GM23338 (cell line): ENCODE measurements at regions not wholly inside any gene's neighbourhood (a gene's known extent, or its start where the extent isn't known, plus 50 kb on each side); places are given as distances from the start of the nearest gene placed in this dataset.
A peak's percentile ranks its signal among the peaks of the same experiment; 100 is the strongest.

Experiments used
- ATAC-seq: fragments of 200-7000 bp; cut with Tn5 transposase; 3 replicates; pipeline ENCODE4 v1.9.1; 2020
- DNase-seq: peaks from one replicate; pipeline ENCODE4 v3.0.0-alpha.2; 2015; ENCODE audit warnings: low spot score
- H2AFZ ChIP-seq: fragments of 200-600 bp; sonication (generic); 2 replicates; pipeline ENCODE4 v1.8.0; 2016; ENCODE audit warnings: antibody characterized with exemption, mild to moderate bottlenecking, moderate library complexity
- H3F3A ChIP-seq: fragments of 200-600 bp; sonication (generic); replicated peaks from 2 replicates; pipeline ENCODE4 v1.8.0; 2017; ENCODE audit warnings: antibody characterized with exemption, mixed run types, low read depth
- H3K27ac ChIP-seq: fragments of 200-600 bp; sonication (generic); 2 replicates; pipeline ENCODE4 v1.6.1; 2016; ENCODE audit warnings: low read depth
- H3K27me3 ChIP-seq: fragments of 200-600 bp; sonication (generic); 2 replicates; pipeline ENCODE4 v1.8.0; 2016; ENCODE audit warnings: mild to moderate bottlenecking, mixed run types, moderate library complexity; ENCODE audit not compliant: insufficient read depth
- H3K36me3 ChIP-seq: fragments of 200-600 bp; sonication (generic); 2 replicates; pipeline ENCODE4 v1.8.0; 2016; ENCODE audit warnings: mild to moderate bottlenecking; ENCODE audit not compliant: insufficient read depth
- H3K4me1 ChIP-seq: fragments of 200-600 bp; sonication (generic); 2 replicates; pipeline ENCODE4 v1.8.0; 2016; ENCODE audit warnings: mild to moderate bottlenecking, moderate library complexity; ENCODE audit not compliant: insufficient read depth
- H3K4me2 ChIP-seq: fragments of 200-600 bp; sonication (generic); 2 replicates; pipeline ENCODE4 v1.7.1; 2017; ENCODE audit warnings: mixed run types
- H3K4me3 ChIP-seq: fragments of 200-600 bp; sonication (generic); 2 replicates; pipeline ENCODE4 v1.6.1; 2016; ENCODE audit warnings: mixed run types
- H3K79me2 ChIP-seq: fragments of 200-600 bp; sonication (generic); replicated peaks from 2 replicates; pipeline ENCODE4 v1.8.0; 2017; ENCODE audit warnings: mild to moderate bottlenecking; ENCODE audit not compliant: insufficient read depth
- H3K9me2 ChIP-seq: fragments of 200-600 bp; sonication (generic); 2 replicates; pipeline ENCODE4 v1.8.0; 2017; ENCODE audit not compliant: insufficient read depth
- H4K20me1 ChIP-seq: fragments of 200-600 bp; sonication (generic); replicated peaks from 2 replicates; pipeline ENCODE4 v1.8.0; 2017; ENCODE audit warnings: mild to moderate bottlenecking; ENCODE audit not compliant: insufficient read depth
- H3K27ac Mint-ChIP-seq: 2 replicates; pipeline ENCODE4 v1.8.0; 2020; ENCODE audit warnings: inconsistent platforms, mild to moderate bottlenecking, moderate library complexity, mixed read lengths
- H3K27me3 Mint-ChIP-seq: 3 replicates; pipeline ENCODE4 v1.8.0; 2022; ENCODE audit warnings: low read depth, mild to moderate bottlenecking, moderate library complexity, mixed read lengths, inconsistent platforms; ENCODE audit not compliant: insufficient read depth, poor library complexity
- H3K36me3 Mint-ChIP-seq: 3 replicates; pipeline ENCODE4 v1.8.0; 2021; ENCODE audit warnings: low read depth, mild to moderate bottlenecking, inconsistent platforms, moderate library complexity, mixed read lengths
- H3K4me1 Mint-ChIP-seq: 3 replicates; pipeline ENCODE4 v1.8.0; 2020; ENCODE audit warnings: mild to moderate bottlenecking, inconsistent platforms, mixed read lengths
- H3K4me3 Mint-ChIP-seq: 3 replicates; pipeline ENCODE4 v1.8.0; 2021; ENCODE audit warnings: moderate library complexity, mild to moderate bottlenecking, inconsistent platforms, mixed read lengths
- H3K9me3 Mint-ChIP-seq: 3 replicates; pipeline ENCODE4 v1.8.0; 2020; ENCODE audit warnings: moderate library complexity, mild to moderate bottlenecking, inconsistent platforms, mixed read lengths
- CREB1 ChIP-seq: fragments of 250-450 bp; sonication (Bioruptor Pico); IDR thresholded peaks from 2 replicates; pipeline ENCODE4 v1.5.0; 2020; ENCODE audit warnings: low read depth, mild to moderate bottlenecking, moderate library complexity
- EZH2 ChIP-seq: fragments of 200-600 bp; sonication (generic); IDR thresholded peaks from one replicate; pipeline ENCODE4 v1.8.0; 2017; ENCODE audit warnings: antibody characterized with exemption, mild to moderate bottlenecking, low read depth; ENCODE audit not compliant: unreplicated experiment
- EZH2phosphoT487 ChIP-seq: fragments of 200-600 bp; sonication (generic); IDR thresholded peaks from one replicate; pipeline ENCODE4 v1.8.1; 2018; ENCODE audit warnings: antibody characterized with exemption; ENCODE audit not compliant: unreplicated experiment
- NANOG ChIP-seq: IDR thresholded peaks from 2 replicates; pipeline ENCODE4 v1.6.1; 2016; ENCODE audit warnings: antibody characterized with exemption, borderline replicate concordance
- POLR2AphosphoS5 ChIP-seq: IDR thresholded peaks from 2 replicates; pipeline ENCODE4 v1.6.1; 2016; ENCODE audit warnings: antibody characterized with exemption, low read depth
- STAT1 ChIP-seq: IDR thresholded peaks from one replicate; pipeline ENCODE4 v1.6.1; 2016; ENCODE audit warnings: antibody characterized with exemption; ENCODE audit not compliant: unreplicated experiment
- TF ChIP-seq, protein P1 (sequence below): IDR thresholded peaks from one replicate; pipeline ENCODE4 v1.6.1; 2018; ENCODE audit warnings: antibody characterized with exemption; ENCODE audit not compliant: unreplicated experiment
- TF ChIP-seq, protein P2 (sequence below): fragments of 250-450 bp; sonication (Bioruptor Pico); IDR thresholded peaks from 2 replicates; pipeline ENCODE4 v1.5.0; 2020; ENCODE audit warnings: mild to moderate bottlenecking, moderate library complexity

DNA sequence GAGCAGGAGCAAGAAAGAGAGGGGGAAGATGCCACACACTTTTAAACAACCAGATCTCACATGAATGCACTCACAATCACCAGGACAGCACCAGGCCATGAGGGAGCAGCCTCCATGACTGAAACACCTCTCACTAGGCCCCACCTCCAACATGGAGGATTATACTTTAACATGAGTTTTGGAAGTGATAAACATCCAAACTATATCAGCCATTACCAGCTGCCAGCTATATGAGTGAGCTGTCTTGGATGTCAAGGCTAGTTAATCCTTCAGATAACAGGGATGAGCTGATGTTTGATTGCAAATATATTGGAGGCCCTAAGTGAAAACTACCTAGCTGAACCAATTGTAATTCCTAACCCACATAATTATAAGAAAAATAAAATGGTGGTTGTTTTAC lies 108.4 kb upstream of the DCBLD2 start:
- TF ChIP-seq, protein P1, sequence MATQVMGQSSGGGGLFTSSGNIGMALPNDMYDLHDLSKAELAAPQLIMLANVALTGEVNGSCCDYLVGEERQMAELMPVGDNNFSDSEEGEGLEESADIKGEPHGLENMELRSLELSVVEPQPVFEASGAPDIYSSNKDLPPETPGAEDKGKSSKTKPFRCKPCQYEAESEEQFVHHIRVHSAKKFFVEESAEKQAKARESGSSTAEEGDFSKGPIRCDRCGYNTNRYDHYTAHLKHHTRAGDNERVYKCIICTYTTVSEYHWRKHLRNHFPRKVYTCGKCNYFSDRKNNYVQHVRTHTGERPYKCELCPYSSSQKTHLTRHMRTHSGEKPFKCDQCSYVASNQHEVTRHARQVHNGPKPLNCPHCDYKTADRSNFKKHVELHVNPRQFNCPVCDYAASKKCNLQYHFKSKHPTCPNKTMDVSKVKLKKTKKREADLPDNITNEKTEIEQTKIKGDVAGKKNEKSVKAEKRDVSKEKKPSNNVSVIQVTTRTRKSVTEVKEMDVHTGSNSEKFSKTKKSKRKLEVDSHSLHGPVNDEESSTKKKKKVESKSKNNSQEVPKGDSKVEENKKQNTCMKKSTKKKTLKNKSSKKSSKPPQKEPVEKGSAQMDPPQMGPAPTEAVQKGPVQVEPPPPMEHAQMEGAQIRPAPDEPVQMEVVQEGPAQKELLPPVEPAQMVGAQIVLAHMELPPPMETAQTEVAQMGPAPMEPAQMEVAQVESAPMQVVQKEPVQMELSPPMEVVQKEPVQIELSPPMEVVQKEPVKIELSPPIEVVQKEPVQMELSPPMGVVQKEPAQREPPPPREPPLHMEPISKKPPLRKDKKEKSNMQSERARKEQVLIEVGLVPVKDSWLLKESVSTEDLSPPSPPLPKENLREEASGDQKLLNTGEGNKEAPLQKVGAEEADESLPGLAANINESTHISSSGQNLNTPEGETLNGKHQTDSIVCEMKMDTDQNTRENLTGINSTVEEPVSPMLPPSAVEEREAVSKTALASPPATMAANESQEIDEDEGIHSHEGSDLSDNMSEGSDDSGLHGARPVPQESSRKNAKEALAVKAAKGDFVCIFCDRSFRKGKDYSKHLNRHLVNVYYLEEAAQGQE, result no peak
- TF ChIP-seq EZH2 (no peak), POLR2AphosphoS5 (no peak), CREB1 (no peak), EZH2phosphoT487 (no peak)
- Mint-ChIP-seq H3K9me3 (no peaks in the 10 kb centered on the region; the same call in 2 of the 3 replicates), H3K4me1 (no peaks in the 10 kb centered on the region), H3K36me3 (no peaks in the 10 kb centered on the region), H3K27ac (no peak overlapping the region), H3K4me3 (no peak overlapping the region), H3K27me3 (no peaks in the 10 kb centered on the region)
- Histone ChIP-seq H3K27ac (no peak overlapping the region), H4K20me1 (no peaks in the 10 kb centered on the region), H3K4me3 (no peak overlapping the region), H3K79me2 (no peaks in the 10 kb centered on the region), H3F3A (no peaks in the 10 kb centered on the region), H3K4me2 (no peak overlapping the region), H2AFZ (peak overlapping the region; percentile 57; the same call in 1 of the 2 replicates), H3K9me2 (peaks cover 4% of the 10 kb centered on the region; the same call in 1 of the 2 replicates), H3K4me1 (no peaks in the 10 kb centered on the region), H3K36me3 (no peaks in the 10 kb centered on the region), H3K27me3 (no peaks in the 10 kb centered on the region)
- no peak for ATAC-seq
- no peak for DNase-seq

GRCh38 chr3:99006686-99007085 lies 105.2 kb upstream of the DCBLD2 start:
- H3K9me2 ChIP-seq, result peaks cover 4% of the 10 kb centered on the region; the same call in 1 of the 2 replicates
- Mint-ChIP-seq H3K4me3 (no peak overlapping the region), H3K27ac (no peak overlapping the region), H3K4me1 (no peaks in the 10 kb centered on the region), H3K36me3 (no peaks in the 10 kb centered on the region), H3K9me3 (no peaks in the 10 kb centered on the region; the same call in 2 of the 3 replicates), H3K27me3 (no peaks in the 10 kb centered on the region)
- H3K27ac ChIP-seq, result no peak overlapping the region
- no peaks in the 10 kb centered on the region for H3F3A ChIP-seq
- no peaks in the 10 kb centered on the region for H4K20me1 ChIP-seq
- DNase-seq, result no peak
- H3K4me3 ChIP-seq, result no peak overlapping the region
- H3K4me1 ChIP-seq, result no peaks in the 10 kb centered on the region
- no peak overlapping the region for H3K4me2 ChIP-seq
- no peak for TF ChIP-seq POLR2AphosphoS5
- no peak for TF ChIP-seq STAT1
- TF ChIP-seq, protein P1, result no peak
- TF ChIP-seq NANOG, result no peak
- no peak for TF ChIP-seq EZH2phosphoT487
- TF ChIP-seq, protein P2, sequence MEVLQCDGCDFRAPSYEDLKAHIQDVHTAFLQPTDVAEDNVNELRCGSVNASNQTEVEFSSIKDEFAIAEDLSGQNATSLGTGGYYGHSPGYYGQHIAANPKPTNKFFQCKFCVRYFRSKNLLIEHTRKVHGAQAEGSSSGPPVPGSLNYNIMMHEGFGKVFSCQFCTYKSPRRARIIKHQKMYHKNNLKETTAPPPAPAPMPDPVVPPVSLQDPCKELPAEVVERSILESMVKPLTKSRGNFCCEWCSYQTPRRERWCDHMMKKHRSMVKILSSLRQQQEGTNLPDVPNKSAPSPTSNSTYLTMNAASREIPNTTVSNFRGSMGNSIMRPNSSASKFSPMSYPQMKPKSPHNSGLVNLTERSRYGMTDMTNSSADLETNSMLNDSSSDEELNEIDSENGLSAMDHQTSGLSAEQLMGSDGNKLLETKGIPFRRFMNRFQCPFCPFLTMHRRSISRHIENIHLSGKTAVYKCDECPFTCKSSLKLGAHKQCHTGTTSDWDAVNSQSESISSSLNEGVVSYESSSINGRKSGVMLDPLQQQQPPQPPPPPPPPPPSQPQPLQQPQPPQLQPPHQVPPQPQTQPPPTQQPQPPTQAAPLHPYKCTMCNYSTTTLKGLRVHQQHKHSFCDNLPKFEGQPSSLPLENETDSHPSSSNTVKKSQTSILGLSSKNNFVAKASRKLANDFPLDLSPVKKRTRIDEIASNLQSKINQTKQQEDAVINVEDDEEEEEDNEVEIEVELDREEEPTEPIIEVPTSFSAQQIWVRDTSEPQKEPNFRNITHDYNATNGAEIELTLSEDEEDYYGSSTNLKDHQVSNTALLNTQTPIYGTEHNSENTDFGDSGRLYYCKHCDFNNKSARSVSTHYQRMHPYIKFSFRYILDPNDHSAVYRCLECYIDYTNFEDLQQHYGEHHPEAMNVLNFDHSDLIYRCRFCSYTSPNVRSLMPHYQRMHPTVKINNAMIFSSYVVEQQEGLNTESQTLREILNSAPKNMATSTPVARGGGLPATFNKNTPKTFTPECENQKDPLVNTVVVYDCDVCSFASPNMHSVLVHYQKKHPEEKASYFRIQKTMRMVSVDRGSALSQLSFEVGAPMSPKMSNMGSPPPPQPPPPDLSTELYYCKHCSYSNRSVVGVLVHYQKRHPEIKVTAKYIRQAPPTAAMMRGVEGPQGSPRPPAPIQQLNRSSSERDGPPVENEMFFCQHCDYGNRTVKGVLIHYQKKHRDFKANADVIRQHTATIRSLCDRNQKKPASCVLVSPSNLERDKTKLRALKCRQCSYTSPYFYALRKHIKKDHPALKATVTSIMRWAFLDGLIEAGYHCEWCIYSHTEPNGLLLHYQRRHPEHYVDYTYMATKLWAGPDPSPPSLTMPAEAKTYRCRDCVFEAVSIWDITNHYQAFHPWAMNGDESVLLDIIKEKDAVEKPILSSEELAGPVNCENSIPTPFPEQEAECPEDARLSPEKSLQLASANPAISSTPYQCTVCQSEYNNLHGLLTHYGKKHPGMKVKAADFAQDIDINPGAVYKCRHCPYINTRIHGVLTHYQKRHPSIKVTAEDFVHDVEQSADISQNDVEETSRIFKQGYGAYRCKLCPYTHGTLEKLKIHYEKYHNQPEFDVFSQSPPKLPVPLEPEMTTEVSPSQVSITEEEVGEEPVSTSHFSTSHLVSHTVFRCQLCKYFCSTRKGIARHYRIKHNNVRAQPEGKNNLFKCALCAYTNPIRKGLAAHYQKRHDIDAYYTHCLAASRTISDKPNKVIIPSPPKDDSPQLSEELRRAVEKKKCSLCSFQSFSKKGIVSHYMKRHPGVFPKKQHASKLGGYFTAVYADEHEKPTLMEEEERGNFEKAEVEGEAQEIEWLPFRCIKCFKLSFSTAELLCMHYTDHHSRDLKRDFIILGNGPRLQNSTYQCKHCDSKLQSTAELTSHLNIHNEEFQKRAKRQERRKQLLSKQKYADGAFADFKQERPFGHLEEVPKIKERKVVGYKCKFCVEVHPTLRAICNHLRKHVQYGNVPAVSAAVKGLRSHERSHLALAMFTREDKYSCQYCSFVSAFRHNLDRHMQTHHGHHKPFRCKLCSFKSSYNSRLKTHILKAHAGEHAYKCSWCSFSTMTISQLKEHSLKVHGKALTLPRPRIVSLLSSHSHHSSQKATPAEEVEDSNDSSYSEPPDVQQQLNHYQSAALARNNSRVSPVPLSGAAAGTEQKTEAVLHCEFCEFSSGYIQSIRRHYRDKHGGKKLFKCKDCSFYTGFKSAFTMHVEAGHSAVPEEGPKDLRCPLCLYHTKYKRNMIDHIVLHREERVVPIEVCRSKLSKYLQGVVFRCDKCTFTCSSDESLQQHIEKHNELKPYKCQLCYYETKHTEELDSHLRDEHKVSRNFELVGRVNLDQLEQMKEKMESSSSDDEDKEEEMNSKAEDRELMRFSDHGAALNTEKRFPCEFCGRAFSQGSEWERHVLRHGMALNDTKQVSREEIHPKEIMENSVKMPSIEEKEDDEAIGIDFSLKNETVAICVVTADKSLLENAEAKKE (CRISPR knock-in tag), result no peak
- TF ChIP-seq EZH2, result no peak
- H3K79me2 ChIP-seq, result no peaks in the 10 kb centered on the region
- H2AFZ ChIP-seq, result no peak overlapping the region
- no peak for ATAC-seq
- no peaks in the 10 kb centered on the region for H3K36me3 ChIP-seq
- no peaks in the 10 kb centered on the region for H3K27me3 ChIP-seq
